ENCODE measurements at regions not wholly inside any gene's neighbourhood (a gene's known extent, or its start where the extent isn't known, plus 50 kb on each side); places are given as distances from the start of the nearest gene placed in this dataset.
"Not testable (repeated sequence)": the region's sequence is repeated elsewhere in the genome, so short reads cannot be mapped to it uniquely, and the experiment has no call there.

- WGBS, 2 donors, result 88 to 90% methylated on average over 2 of the region's 2 CpGs
- not testable (repeated sequence) for H3K27me3 ChIP-seq (ENCODE audit: control insufficient read depth in 1 of 2, insufficient read depth in 2 of 2, low read length in 1 of 2); H3K4me3 ChIP-seq (ENCODE audit: low read length in 2 of 2); H3K36me3 ChIP-seq (ENCODE audit: control insufficient read depth in 1 of 2, insufficient read depth in 2 of 2, low read length in 1 of 2); H3K27ac ChIP-seq (ENCODE audit: low read depth in 1 of 2, low read length in 2 of 2); H3K4me1 ChIP-seq (ENCODE audit: control insufficient read depth in 1 of 2, insufficient read depth in 2 of 2, low read length in 2 of 2); DNase-seq; ATAC-seq (ENCODE audit: low FRiP score); H3K9me3 ChIP-seq (ENCODE audit: control insufficient read depth, low read length)
- intact Hi-C loops (cut with DNase I), result loop anchor here in 1 of 2 donors (10.0 kb wide), 1 partner anchor 78 kb away; no protein-coding TSS in a partner anchor
These were observed 117.5 kb upstream of the CBLB start for GRCh38 chr3:105986343-105986742.

GRCh38 chr3:105987809-105988208 lies 119.0 kb upstream of the CBLB start:
- Histone ChIP-seq H3K27me3 (ENCODE audit: control insufficient read depth in 1 of 2, insufficient read depth in 2 of 2, low read length in 1 of 2) (no peaks in the 10 kb centered on the region), H3K4me3 (ENCODE audit: low read length in 2 of 2) (no peak overlapping the region), H3K36me3 (ENCODE audit: control insufficient read depth in 1 of 2, insufficient read depth in 2 of 2, low read length in 1 of 2) (no peaks in the 10 kb centered on the region), H3K4me1 (ENCODE audit: control insufficient read depth in 1 of 2, insufficient read depth in 2 of 2, low read length in 2 of 2) (no peaks in the 10 kb centered on the region), H3K27ac (ENCODE audit: low read depth in 1 of 2, low read length in 2 of 2) (no peak overlapping the region), H3K9me3 (ENCODE audit: control insufficient read depth, low read length) (no peaks in the 10 kb centered on the region)
- DNase-seq (no peak), ATAC-seq (ENCODE audit: low FRiP score) (no peak)
- 94 to 96% methylated on average over 2 of the region's 2 CpGs for WGBS, 2 donors
- intact Hi-C loops (cut with DNase I), result loop anchor here in 1 of 2 donors (10.0 kb wide), 1 partner anchor 77 kb away; no protein-coding TSS in a partner anchor

- H3K4me3 ChIP-seq (ENCODE audit: low read length in 2 of 2), result no peak overlapping the region
- ATAC-seq (ENCODE audit: low FRiP score) (no peak), DNase-seq (no peak)
- H3K4me1 ChIP-seq (ENCODE audit: control insufficient read depth in 1 of 2, insufficient read depth in 2 of 2, low read length in 2 of 2), result no peaks in the 10 kb centered on the region
- H3K27me3 ChIP-seq (ENCODE audit: control insufficient read depth in 1 of 2, insufficient read depth in 2 of 2, low read length in 1 of 2), result no peaks in the 10 kb centered on the region
- intact Hi-C loops (cut with DNase I), result loop anchor here in 1 of 2 donors (10.0 kb wide), 1 partner anchor 76 kb away; no protein-coding TSS in a partner anchor
- no peaks in the 10 kb centered on the region for H3K9me3 ChIP-seq (ENCODE audit: control insufficient read depth, low read length)
- no peak overlapping the region for H3K27ac ChIP-seq (ENCODE audit: low read depth in 1 of 2, low read length in 2 of 2)
- 13 to 31% methylated on average over 3 of the region's 3 CpGs for WGBS, 2 donors
- no peaks in the 10 kb centered on the region for H3K36me3 ChIP-seq (ENCODE audit: control insufficient read depth in 1 of 2, insufficient read depth in 2 of 2, low read length in 1 of 2)
These were observed 119.9 kb upstream of the CBLB start for GRCh38 chr3:105988540-105989212.

GRCh38 chr3:105996781-105997180 lies 128.0 kb upstream of the CBLB start:
- Histone ChIP-seq H3K4me1 (ENCODE audit: control insufficient read depth in 1 of 2, insufficient read depth in 2 of 2, low read length in 2 of 2) (no peaks in the 10 kb centered on the region), H3K9me3 (ENCODE audit: control insufficient read depth, low read length) (no peaks in the 10 kb centered on the region), H3K36me3 (ENCODE audit: control insufficient read depth in 1 of 2, insufficient read depth in 2 of 2, low read length in 1 of 2) (no peaks in the 10 kb centered on the region), H3K27ac (ENCODE audit: low read depth in 1 of 2, low read length in 2 of 2) (no peak overlapping the region), H3K27me3 (ENCODE audit: control insufficient read depth in 1 of 2, insufficient read depth in 2 of 2, low read length in 1 of 2) (no peaks in the 10 kb centered on the region), H3K4me3 (ENCODE audit: low read length in 2 of 2) (no peak overlapping the region)
- WGBS, 2 donors, result 46 to 58% methylated on average over 4 of the region's 4 CpGs
- intact Hi-C loops (cut with DNase I), result no loop called here
- ATAC-seq (ENCODE audit: low FRiP score) (no peak), DNase-seq (no peak)

GRCh38 chr3:105997466-105997799 lies 128.6 kb upstream of the CBLB start:
- Histone ChIP-seq H3K4me1 (ENCODE audit: control insufficient read depth in 1 of 2, insufficient read depth in 2 of 2, low read length in 2 of 2) (peaks cover 0 to 1% of the 10 kb centered on the region in 2 donors), H3K27me3 (ENCODE audit: control insufficient read depth in 1 of 2, insufficient read depth in 2 of 2, low read length in 1 of 2) (no peaks in the 10 kb centered on the region), H3K9me3 (ENCODE audit: control insufficient read depth, low read length) (no peaks in the 10 kb centered on the region), H3K4me3 (ENCODE audit: low read length in 2 of 2) (no peak overlapping the region), H3K27ac (ENCODE audit: low read depth in 1 of 2, low read length in 2 of 2) (no peak overlapping the region), H3K36me3 (ENCODE audit: control insufficient read depth in 1 of 2, insufficient read depth in 2 of 2, low read length in 1 of 2) (no peaks in the 10 kb centered on the region)
- intact Hi-C loops (cut with DNase I), result no loop called here
- 93 to 94% methylated on average over 1 of the region's 1 CpG for WGBS, 2 donors
- DNase-seq (no peak), ATAC-seq (ENCODE audit: low FRiP score) (no peak)

- ATAC-seq (ENCODE audit: low FRiP score) (peak; percentile 91), DNase-seq (peak in 1 of 2 donors; percentile 63)
- no peaks in the 10 kb centered on the region for H3K9me3 ChIP-seq (ENCODE audit: control insufficient read depth, low read length)
- H3K27ac ChIP-seq (ENCODE audit: low read depth in 1 of 2, low read length in 2 of 2), result no peak overlapping the region
- H3K36me3 ChIP-seq (ENCODE audit: control insufficient read depth in 1 of 2, insufficient read depth in 2 of 2, low read length in 1 of 2), result no peaks in the 10 kb centered on the region
- no peaks in the 10 kb centered on the region for H3K27me3 ChIP-seq (ENCODE audit: control insufficient read depth in 1 of 2, insufficient read depth in 2 of 2, low read length in 1 of 2)
- no peak overlapping the region for H3K4me3 ChIP-seq (ENCODE audit: low read length in 2 of 2)
- intact Hi-C loops (cut with DNase I), result no loop called here
- 45 to 53% methylated on average over 3 of the region's 3 CpGs for WGBS, 2 donors
- peaks cover 0 to 1% of the 10 kb centered on the region in 2 donors for H3K4me1 ChIP-seq (ENCODE audit: control insufficient read depth in 1 of 2, insufficient read depth in 2 of 2, low read length in 2 of 2)
These were observed 129.2 kb upstream of the CBLB start for GRCh38 chr3:105997800-105998526.

GRCh38 chr3:105999856-106000255 lies 131.0 kb upstream of the CBLB start:
- Histone ChIP-seq H3K4me1 (ENCODE audit: control insufficient read depth in 1 of 2, insufficient read depth in 2 of 2, low read length in 2 of 2) (peaks cover 0 to 1% of the 10 kb centered on the region in 2 donors), H3K36me3 (ENCODE audit: control insufficient read depth in 1 of 2, insufficient read depth in 2 of 2, low read length in 1 of 2) (no peaks in the 10 kb centered on the region), H3K27me3 (ENCODE audit: control insufficient read depth in 1 of 2, insufficient read depth in 2 of 2, low read length in 1 of 2) (no peaks in the 10 kb centered on the region), H3K9me3 (ENCODE audit: control insufficient read depth, low read length) (no peaks in the 10 kb centered on the region), H3K4me3 (ENCODE audit: low read length in 2 of 2) (no peak overlapping the region), H3K27ac (ENCODE audit: low read depth in 1 of 2, low read length in 2 of 2) (no peak overlapping the region)
- no peak for ATAC-seq (ENCODE audit: low FRiP score)
- no peak for DNase-seq
- intact Hi-C loops (cut with DNase I), result no loop called here

GRCh38 chr3:106001923-106002322 lies 133.1 kb upstream of the CBLB start:
- Histone ChIP-seq H3K4me1 (ENCODE audit: control insufficient read depth in 1 of 2, insufficient read depth in 2 of 2, low read length in 2 of 2) (peaks cover 0 to 1% of the 10 kb centered on the region in 2 donors), H3K27ac (ENCODE audit: low read depth in 1 of 2, low read length in 2 of 2) (no peak overlapping the region), H3K9me3 (ENCODE audit: control insufficient read depth, low read length) (no peaks in the 10 kb centered on the region), H3K36me3 (ENCODE audit: control insufficient read depth in 1 of 2, insufficient read depth in 2 of 2, low read length in 1 of 2) (no peaks in the 10 kb centered on the region), H3K4me3 (ENCODE audit: low read length in 2 of 2) (no peak overlapping the region), H3K27me3 (ENCODE audit: control insufficient read depth in 1 of 2, insufficient read depth in 2 of 2, low read length in 1 of 2) (no peaks in the 10 kb centered on the region)
- ATAC-seq (ENCODE audit: low FRiP score), result no peak
- no peak for DNase-seq
- 96 to 99% methylated on average over 4 of the region's 4 CpGs for whole genome bisulfite sequencing, 2 donors
- intact Hi-C loops (cut with DNase I), result no loop called here

- DNase-seq (no peak), ATAC-seq (ENCODE audit: low FRiP score) (peak; percentile 57)
- H3K27me3 ChIP-seq (ENCODE audit: control insufficient read depth in 1 of 2, insufficient read depth in 2 of 2, low read length in 1 of 2), result no peaks in the 10 kb centered on the region
- intact Hi-C loops (cut with DNase I), result no loop called here
- no peaks in the 10 kb centered on the region for H3K9me3 ChIP-seq (ENCODE audit: control insufficient read depth, low read length)
- whole genome bisulfite sequencing, 2 donors, result 29 to 36% methylated on average over 5 of the region's 5 CpGs
- peak overlapping the region; percentile 43 to 72 for H3K4me3 ChIP-seq (ENCODE audit: low read length in 2 of 2)
- H3K27ac ChIP-seq (ENCODE audit: low read depth in 1 of 2, low read length in 2 of 2), result no peak overlapping the region
- no peaks in the 10 kb centered on the region for H3K36me3 ChIP-seq (ENCODE audit: control insufficient read depth in 1 of 2, insufficient read depth in 2 of 2, low read length in 1 of 2)
- H3K4me1 ChIP-seq (ENCODE audit: control insufficient read depth in 1 of 2, insufficient read depth in 2 of 2, low read length in 2 of 2), result peaks cover 0 to 1% of the 10 kb centered on the region in 2 donors
These were observed 135.4 kb upstream of the CBLB start for GRCh38 chr3:106004137-106004681.

All from aorta (tissue), 5 donors.